Kidney (tissue), 13 donors: ENCODE measurements at regions not wholly inside any gene's neighbourhood (a gene's known extent, or its start where the extent isn't known, plus 50 kb on each side); places are given as distances from the start of the nearest gene placed in this dataset.

Experiments used
- DNase-seq, 5 donors: peaks; one replicate each; pipeline ENCODE4 v3.0.0-alpha.2; 2013 to 2020
- FAIRE-seq: peaks from 2 replicates; lab custom pipeline; 2012; peaks lifted over from hg19 to GRCh38; lab: Jason Lieb, UNC
- H3K27ac ChIP-seq, 2 donors: one replicate each; pipeline ENCODE4 v1.7.0; 2013; ENCODE audit warnings: low read depth in 2 of 2, low read length in 2 of 2, inconsistent platforms in 1 of 2
- H3K27me3 ChIP-seq: one replicate; pipeline ENCODE4 v1.7.1; 2013; ENCODE audit warnings: low read length, inconsistent platforms; ENCODE audit not compliant: control insufficient read depth, insufficient read depth
- H3K36me3 ChIP-seq, 3 donors: one replicate each; pipeline versions ENCODE4 v1.7.0 to v1.7.1; 2013; ENCODE audit warnings: low read length in 3 of 3, control low read depth in 1 of 3, inconsistent platforms in 1 of 3; ENCODE audit not compliant: insufficient read depth in 3 of 3, control insufficient read depth in 2 of 3
- H3K4me1 ChIP-seq, 3 donors: one replicate each; pipeline versions ENCODE4 v1.7.0 to v1.7.1; 2013; ENCODE audit warnings: low read length in 3 of 3, inconsistent platforms in 1 of 3, low read depth in 1 of 3; ENCODE audit not compliant: control insufficient read depth in 2 of 3, insufficient read depth in 2 of 3
- H3K4me3 ChIP-seq, 3 donors: one replicate each; pipeline versions ENCODE4 v1.7.0 to v1.8.1; 2013; ENCODE audit warnings: low read length in 3 of 3, control low read depth in 1 of 3, inconsistent platforms in 1 of 3
- H3K9ac ChIP-seq, 3 donors: one replicate each; pipeline versions ENCODE4 v1.7.0 to v1.7.1; 2013; ENCODE audit warnings: low read length in 3 of 3, control low read depth in 1 of 3, inconsistent platforms in 1 of 3
- H3K9me3 ChIP-seq, 3 donors: one replicate each; pipeline versions ENCODE4 v1.7.0 to v1.7.1; 2013; ENCODE audit warnings: low read length in 3 of 3, control low read depth in 1 of 3, inconsistent platforms in 1 of 3; ENCODE audit not compliant: control insufficient read depth in 2 of 3, insufficient read depth in 1 of 3
- intact Hi-C: fragments of 100-400 bp; cut with DNase I; formaldehyde crosslinking; loops from one replicate; pipeline ENCODE4 v1.11.1; 2022
- TF ChIP-seq, protein P1 (sequence below): IDR thresholded peaks from 3 replicates; pipeline ENCODE4 v1.5.1; 2012; ENCODE audit warnings: mild to moderate bottlenecking, moderate library complexity, borderline replicate concordance; ENCODE audit not compliant: insufficient read depth; ENCODE audit errors: extremely low read depth
- donor health status: control.
- donor health status: control.
- donor health status: control.
- donor health status: control.
- donor health status: control.
- donor health status: DM: yes; HTN: yes; CAD: no.
- donor health status: Normal renal cell carcinoma (clear cell type).

- FAIRE-seq (no peak), DNase-seq (peak in 2 of 5 donors; percentile 22 to 35)
- Histone ChIP-seq H3K27me3 (no peaks in the 10 kb centered on the region), H3K27ac (peak overlapping the region; percentile 74 to 76), H3K9me3 (no peaks in the 10 kb centered on the region), H3K36me3 (no peaks in the 10 kb centered on the region), H3K9ac (no peak overlapping the region), H3K4me1 (peaks cover 6 to 8% (median 6%) of the 10 kb centered on the region in 3 donors), H3K4me3 (no peak overlapping the region)
- intact Hi-C loops = no loop called here
- TF ChIP-seq, protein P1, sequence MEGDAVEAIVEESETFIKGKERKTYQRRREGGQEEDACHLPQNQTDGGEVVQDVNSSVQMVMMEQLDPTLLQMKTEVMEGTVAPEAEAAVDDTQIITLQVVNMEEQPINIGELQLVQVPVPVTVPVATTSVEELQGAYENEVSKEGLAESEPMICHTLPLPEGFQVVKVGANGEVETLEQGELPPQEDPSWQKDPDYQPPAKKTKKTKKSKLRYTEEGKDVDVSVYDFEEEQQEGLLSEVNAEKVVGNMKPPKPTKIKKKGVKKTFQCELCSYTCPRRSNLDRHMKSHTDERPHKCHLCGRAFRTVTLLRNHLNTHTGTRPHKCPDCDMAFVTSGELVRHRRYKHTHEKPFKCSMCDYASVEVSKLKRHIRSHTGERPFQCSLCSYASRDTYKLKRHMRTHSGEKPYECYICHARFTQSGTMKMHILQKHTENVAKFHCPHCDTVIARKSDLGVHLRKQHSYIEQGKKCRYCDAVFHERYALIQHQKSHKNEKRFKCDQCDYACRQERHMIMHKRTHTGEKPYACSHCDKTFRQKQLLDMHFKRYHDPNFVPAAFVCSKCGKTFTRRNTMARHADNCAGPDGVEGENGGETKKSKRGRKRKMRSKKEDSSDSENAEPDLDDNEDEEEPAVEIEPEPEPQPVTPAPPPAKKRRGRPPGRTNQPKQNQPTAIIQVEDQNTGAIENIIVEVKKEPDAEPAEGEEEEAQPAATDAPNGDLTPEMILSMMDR = no peak
These were observed 63.3 kb upstream of the WDR26 start for GRCh38 chr1:224497714-224498573.

DNA sequence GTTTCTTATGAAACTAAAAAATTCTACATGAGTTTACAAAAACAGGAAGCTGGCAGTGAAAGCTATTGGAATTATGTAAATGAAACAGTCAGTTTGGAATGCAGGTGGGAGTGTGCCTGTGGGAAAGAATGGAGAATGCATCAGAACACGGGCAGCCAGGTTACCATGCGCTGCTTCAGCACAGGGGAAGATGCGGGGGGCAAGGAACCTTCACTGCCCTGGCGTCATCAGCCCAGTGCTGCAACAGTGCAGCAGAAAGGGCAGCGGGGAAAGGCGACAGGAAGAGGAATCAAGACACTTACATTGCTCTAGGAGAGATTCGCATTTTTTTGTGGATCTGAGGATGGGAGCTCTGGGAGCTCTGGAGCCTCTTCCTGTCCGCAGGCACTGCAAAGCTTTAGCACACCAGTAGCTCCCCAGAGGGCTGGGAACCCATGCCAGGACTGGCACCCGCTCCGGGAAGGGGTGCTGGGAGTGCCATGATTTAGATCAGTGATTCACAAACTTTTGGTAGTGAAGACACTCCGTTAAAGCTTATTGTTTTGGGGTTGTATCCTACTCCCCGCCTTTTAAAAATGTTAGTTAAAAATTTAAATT, 64.1 kb upstream of the WDR26 start:
- intact Hi-C loops = no loop called here
- no peak for FAIRE-seq
- peak in 3 of 5 donors; percentile 57 to 80 (median 77) for DNase-seq
- Histone ChIP-seq H3K4me1 (peaks cover 9 to 15% (median 11%) of the 10 kb centered on the region in 3 donors), H3K27me3 (no peaks in the 10 kb centered on the region), H3K4me3 (peak overlapping the region in 1 of 3 donors; percentile 21), H3K27ac (peak overlapping the region; percentile 47 to 76), H3K36me3 (no peaks in the 10 kb centered on the region), H3K9me3 (no peaks in the 10 kb centered on the region), H3K9ac (no peak overlapping the region)
- TF ChIP-seq, protein P1 = no peak

- H3K9ac ChIP-seq = no peak overlapping the region
These were observed 64.6 kb upstream of the WDR26 start for GRCh38 chr1:224499204-224499603.

More at GRCh38 chr1:224499204-224499603, 64.6 kb upstream of the WDR26 start:
- no peak for FAIRE-seq
- DNase-seq = no peak
- TF ChIP-seq, protein P1 = no peak
- no peaks in the 10 kb centered on the region for H3K36me3 ChIP-seq
- H3K4me3 ChIP-seq = no peak overlapping the region
- peaks cover 12 to 19% (median 15%) of the 10 kb centered on the region in 3 donors for H3K4me1 ChIP-seq
- H3K27me3 ChIP-seq = no peaks in the 10 kb centered on the region
- H3K27ac ChIP-seq = peak overlapping the region in 1 of 2 donors; percentile 47
- no peaks in the 10 kb centered on the region for H3K9me3 ChIP-seq
- intact Hi-C loops = no loop called here
